ENCODE measurements at regions not wholly inside any gene's neighbourhood (a gene's known extent, or its start where the extent isn't known, plus 50 kb on each side); places are given as distances from the start of the nearest gene placed in this dataset.

GRCh38 chr16:54484700-54485099 lies 198.1 kb upstream of the IRX3 start:
- TF ChIP-seq, protein P1, sequence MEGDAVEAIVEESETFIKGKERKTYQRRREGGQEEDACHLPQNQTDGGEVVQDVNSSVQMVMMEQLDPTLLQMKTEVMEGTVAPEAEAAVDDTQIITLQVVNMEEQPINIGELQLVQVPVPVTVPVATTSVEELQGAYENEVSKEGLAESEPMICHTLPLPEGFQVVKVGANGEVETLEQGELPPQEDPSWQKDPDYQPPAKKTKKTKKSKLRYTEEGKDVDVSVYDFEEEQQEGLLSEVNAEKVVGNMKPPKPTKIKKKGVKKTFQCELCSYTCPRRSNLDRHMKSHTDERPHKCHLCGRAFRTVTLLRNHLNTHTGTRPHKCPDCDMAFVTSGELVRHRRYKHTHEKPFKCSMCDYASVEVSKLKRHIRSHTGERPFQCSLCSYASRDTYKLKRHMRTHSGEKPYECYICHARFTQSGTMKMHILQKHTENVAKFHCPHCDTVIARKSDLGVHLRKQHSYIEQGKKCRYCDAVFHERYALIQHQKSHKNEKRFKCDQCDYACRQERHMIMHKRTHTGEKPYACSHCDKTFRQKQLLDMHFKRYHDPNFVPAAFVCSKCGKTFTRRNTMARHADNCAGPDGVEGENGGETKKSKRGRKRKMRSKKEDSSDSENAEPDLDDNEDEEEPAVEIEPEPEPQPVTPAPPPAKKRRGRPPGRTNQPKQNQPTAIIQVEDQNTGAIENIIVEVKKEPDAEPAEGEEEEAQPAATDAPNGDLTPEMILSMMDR (IDR thresholded peaks at IDR 0.05; ENCODE audit: insufficient read depth, missing control alignments) = no peak
- FAIRE-seq (no peak), DNase-seq (ENCODE audit: insufficient read length, low spot score) (no peak)

- no peak for DNase-seq (ENCODE audit: insufficient read length, low spot score)
- FAIRE-seq = no peak
- TF ChIP-seq, protein P1 (IDR thresholded peaks at IDR 0.05; ENCODE audit: insufficient read depth, missing control alignments) = no peak
Measured at GRCh38 chr16:54482892-54483574, 196.4 kb upstream of the IRX3 start.

- TF ChIP-seq, protein P1 (IDR thresholded peaks at IDR 0.05; ENCODE audit: insufficient read depth, missing control alignments) = no peak
- FAIRE-seq (no peak), DNase-seq (ENCODE audit: insufficient read length, low spot score) (no peak)
Measured at GRCh38 chr16:54480429-54480828, 193.8 kb upstream of the IRX3 start.

DNA sequence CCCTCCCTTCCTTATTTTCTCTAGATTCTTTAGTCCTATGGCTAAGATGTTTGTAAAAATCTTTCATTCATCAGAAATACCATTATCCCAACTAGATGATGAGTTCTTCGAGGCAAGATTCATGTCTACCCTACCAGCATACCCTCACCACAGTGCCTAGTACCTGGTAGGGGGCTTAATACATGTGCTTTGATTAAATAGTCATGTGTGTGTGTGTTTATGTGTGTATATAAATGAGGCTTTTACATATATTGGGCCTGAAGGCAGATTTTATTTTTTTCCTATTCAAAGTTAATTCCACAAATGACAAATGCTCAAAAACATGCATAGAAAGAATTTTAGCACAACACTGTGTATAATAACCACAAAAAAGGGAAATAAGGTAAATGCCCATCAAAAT lies 193.0 kb upstream of the IRX3 start:
- FAIRE-seq (no peak), DNase-seq (ENCODE audit: insufficient read length, low spot score) (no peak)
- TF ChIP-seq, protein P1 (IDR thresholded peaks at IDR 0.05; ENCODE audit: insufficient read depth, missing control alignments) = no peak

DNA sequence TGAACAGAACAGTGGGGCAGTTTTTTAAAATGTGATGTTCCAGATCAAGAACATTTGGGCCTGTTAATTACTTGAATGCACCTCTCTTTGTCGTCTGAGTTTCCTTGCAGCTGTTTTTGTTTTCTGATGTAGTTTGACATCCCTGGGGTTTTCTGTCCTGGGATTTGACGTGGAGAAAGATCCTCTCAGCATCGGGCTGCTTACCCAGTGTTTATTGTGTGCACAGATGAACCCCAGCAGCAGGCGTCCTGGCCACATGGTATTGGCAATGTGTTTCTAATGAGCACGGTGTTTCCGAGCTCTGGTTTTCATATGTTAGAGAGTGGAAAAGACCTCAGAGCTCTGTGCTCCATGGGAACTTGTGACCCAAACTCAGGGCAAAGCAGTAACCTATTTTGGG lies 191.1 kb upstream of the IRX3 start:
- no peak for FAIRE-seq
- no peak for DNase-seq (ENCODE audit: insufficient read length, low spot score)
- TF ChIP-seq, protein P1 (IDR thresholded peaks at IDR 0.05; ENCODE audit: insufficient read depth, missing control alignments) = no peak

- DNase-seq (ENCODE audit: insufficient read length, low spot score) = no peak
- no peak for FAIRE-seq
- TF ChIP-seq, protein P1 (IDR thresholded peaks at IDR 0.05; ENCODE audit: insufficient read depth, missing control alignments) = no peak
Measured at GRCh38 chr16:54475019-54475601, 188.5 kb upstream of the IRX3 start.
